IMR-90 (cell line): ENCODE measurements at regions not wholly inside any gene's neighbourhood (a gene's known extent, or its start where the extent isn't known, plus 50 kb on each side); places are given as distances from the start of the nearest gene placed in this dataset.

Experiments used
- ATAC-seq: fragments of 200-7000 bp; cut with Tn5 transposase; 2 replicates; pipeline ENCODE4 v1.9.1; 2020; ENCODE audit warnings: low read depth, mild to moderate bottlenecking, moderate library complexity
- BruUV-seq: library from RNA; stranded (reverse); fragments of 400-500 nt; replicated peaks from 2 replicates; lab custom pipeline; 2021; lab: Mats Ljungman, UMichigan
- CTCF ChIA-PET: fragments of 300-600 bp; formaldehyde crosslinking; extraction: SDS; loops from one replicate; lab custom pipeline; 2021; ENCODE audit warnings: antibody characterized with exemption; lab: Yijun Ruan, JAX
- POLR2A ChIA-PET: fragments of 300-600 bp; sonication (Branson Sonifier 250); formaldehyde crosslinking; loops from one replicate; lab custom pipeline; 2022; ENCODE audit warnings: antibody characterized with exemption; ENCODE audit not compliant: unreplicated experiment; lab: Charles Lee
- DNase-seq: peaks from one replicate; pipeline ENCODE4 v3.0.0; 2013
- H2AFZ ChIP-seq: replicated peaks from 2 replicates; pipeline ENCODE3; 2013; ENCODE audit warnings: low read length, mild to moderate bottlenecking; ENCODE audit not compliant: poor library complexity
- H2AK5ac ChIP-seq: 2 replicates; pipeline ENCODE4 v1.6.1; 2013; ENCODE audit warnings: low read depth, low read length, inconsistent platforms
- H2AK9ac ChIP-seq: replicated peaks from 2 replicates; pipeline ENCODE3; 2013; ENCODE audit warnings: mild to moderate bottlenecking, low read depth, low read length, moderate library complexity; ENCODE audit not compliant: poor library complexity
- H2BK120ac ChIP-seq: 2 replicates; pipeline ENCODE4 v1.6.1; 2013; ENCODE audit warnings: low read depth, low read length, inconsistent platforms
- H2BK15ac ChIP-seq: 3 replicates; pipeline ENCODE4 v1.6.1; 2013; ENCODE audit warnings: low read depth, low read length, inconsistent platforms
- H2BK20ac ChIP-seq: 2 replicates; pipeline ENCODE4 v1.6.1; 2013; ENCODE audit warnings: low read depth, mild to moderate bottlenecking, inconsistent platforms, low read length, moderate library complexity
- H2BK5ac ChIP-seq: 2 replicates; pipeline ENCODE4 v1.6.1; 2013; ENCODE audit warnings: mild to moderate bottlenecking, low read depth, low read length, inconsistent platforms; ENCODE audit not compliant: poor library complexity, severe bottlenecking
- H3K14ac ChIP-seq: replicated peaks from 2 replicates; pipeline ENCODE4 v1.6.1; 2013; ENCODE audit warnings: low read depth, low read length, inconsistent platforms
- H3K18ac ChIP-seq: 2 replicates; pipeline ENCODE4 v1.6.1; 2013; ENCODE audit warnings: low read depth, low read length, control low read depth
- H3K23ac ChIP-seq: 2 replicates; pipeline ENCODE4 v1.6.1; 2013; ENCODE audit warnings: low read depth, low read length, inconsistent platforms
- H3K27ac ChIP-seq: 2 replicates; pipeline ENCODE4 v1.5.1; 2013; ENCODE audit warnings: mild to moderate bottlenecking, control low read depth, low read length; ENCODE audit not compliant: insufficient read depth
- H3K27me3 ChIP-seq: 2 replicates; pipeline ENCODE4 v1.6.1; 2013; ENCODE audit warnings: low read length; ENCODE audit not compliant: control insufficient read depth, insufficient read depth
- H3K36me3 ChIP-seq: 2 replicates; pipeline ENCODE4 v1.6.1; 2013; ENCODE audit warnings: low read length, mixed read lengths; ENCODE audit not compliant: control insufficient read depth, insufficient read depth
- H3K4ac ChIP-seq: 2 replicates; pipeline ENCODE4 v1.6.1; 2013; ENCODE audit warnings: low read depth, low read length, inconsistent platforms
- H3K4me1 ChIP-seq: 2 replicates; pipeline ENCODE4 v1.6.1; 2013; ENCODE audit warnings: low read length, mixed read lengths; ENCODE audit not compliant: control insufficient read depth, insufficient read depth
- H3K4me2 ChIP-seq: 2 replicates; pipeline ENCODE4 v1.6.1; 2013; ENCODE audit warnings: low read depth, mild to moderate bottlenecking, control low read depth, low read length, moderate library complexity
- H3K4me3 ChIP-seq: 2 replicates; pipeline ENCODE4 v1.5.1; 2013; ENCODE audit warnings: low read depth, mild to moderate bottlenecking, control low read depth, low read length, moderate library complexity; ENCODE audit not compliant: insufficient read depth
- H3K56ac ChIP-seq: 2 replicates; pipeline ENCODE4 v1.6.1; 2013; ENCODE audit warnings: low read length, inconsistent platforms; ENCODE audit not compliant: insufficient read depth; ENCODE audit errors: extremely low read depth
- H3K79me1 ChIP-seq, 2 experiments: 2 replicates each; pipeline ENCODE4 v1.6.1; 2013; ENCODE audit warnings: low read length in 2 of 2, inconsistent platforms in 1 of 2, low read depth in 1 of 2
- H3K9ac ChIP-seq: 2 replicates; pipeline ENCODE4 v1.6.1; 2013; ENCODE audit warnings: low read depth, low read length, control low read depth
- H3K9me1 ChIP-seq: 2 replicates; pipeline ENCODE4 v1.6.1; 2013; ENCODE audit warnings: low read length, inconsistent platforms; ENCODE audit not compliant: insufficient read depth
- H3K9me3 ChIP-seq: 2 replicates; pipeline ENCODE4 v1.6.1; 2013; ENCODE audit warnings: low read length; ENCODE audit not compliant: control insufficient read depth, insufficient read depth
- H4K20me1 ChIP-seq: 2 replicates; pipeline ENCODE4 v1.6.1; 2013; ENCODE audit warnings: low read length, inconsistent platforms; ENCODE audit not compliant: insufficient read depth
- H4K5ac ChIP-seq: 2 replicates; pipeline ENCODE4 v1.6.1; 2013; ENCODE audit warnings: mild to moderate bottlenecking, low read depth, low read length, control low read depth
- H4K8ac ChIP-seq, 2 experiments: 2 replicates each; pipeline ENCODE4 v1.6.1; 2013; ENCODE audit warnings: low read depth in 2 of 2, low read length in 2 of 2, control low read depth in 1 of 2, inconsistent platforms in 1 of 2
- H4K91ac ChIP-seq: 2 replicates; pipeline ENCODE4 v1.6.1; 2013; ENCODE audit warnings: low read depth, low read length, inconsistent platforms; ENCODE audit not compliant: insufficient read depth
- BHLHE40 ChIP-seq: fragments of 150-350 bp; IDR thresholded peaks from 2 replicates; pipeline ENCODE4 v1.6.1; 2016; ENCODE audit warnings: mild to moderate bottlenecking, low read depth, low read length
- CEBPB ChIP-seq: IDR thresholded peaks from 2 replicates; pipeline ENCODE4 v1.6.1; 2012; ENCODE audit warnings: low read depth, low read length, improper control_type of control experiment
- CHD1 ChIP-seq: IDR thresholded peaks from 2 replicates; pipeline ENCODE4 v1.6.1; 2012; ENCODE audit warnings: low read depth, low read length, improper control_type of control experiment
- ELK1 ChIP-seq: fragments of 150-350 bp; IDR thresholded peaks from 2 replicates; pipeline ENCODE4 v1.6.1; 2016; ENCODE audit warnings: low read depth, mild to moderate bottlenecking, low read length, moderate library complexity, borderline replicate concordance
- FOS ChIP-seq: fragments of 150-350 bp; IDR thresholded peaks from 2 replicates; pipeline ENCODE4 v1.6.1; 2016; ENCODE audit warnings: low read depth, low read length
- MAFK ChIP-seq: IDR thresholded peaks from 2 replicates; pipeline ENCODE4 v1.6.1; 2012; ENCODE audit warnings: low read depth, low read length, improper control_type of control experiment
- MAZ ChIP-seq: IDR thresholded peaks from 2 replicates; pipeline ENCODE4 v1.6.1; 2012; ENCODE audit warnings: low read depth, mild to moderate bottlenecking, low read length, improper control_type of control experiment, moderate library complexity, borderline replicate concordance
- MXI1 ChIP-seq: IDR thresholded peaks from 2 replicates; pipeline ENCODE4 v1.6.1; 2012; ENCODE audit warnings: low read depth, mild to moderate bottlenecking, low read length, moderate library complexity, borderline replicate concordance
- NFE2L2 ChIP-seq: fragments of 150-350 bp; IDR thresholded peaks from 2 replicates; pipeline ENCODE4 v1.6.1; 2016; ENCODE audit warnings: low read depth, mild to moderate bottlenecking, low read length
- POLR2A ChIP-seq: IDR thresholded peaks from 2 replicates; pipeline ENCODE4 v1.6.1; 2012; ENCODE audit warnings: mild to moderate bottlenecking, low read depth, low read length
- RAD21 ChIP-seq: IDR thresholded peaks from 2 replicates; pipeline ENCODE4 v1.6.1; 2012; ENCODE audit warnings: low read length, improper control_type of control experiment
- RCOR1 ChIP-seq: IDR thresholded peaks from 2 replicates; pipeline ENCODE4 v1.6.1; 2012; ENCODE audit warnings: mild to moderate bottlenecking, low read length, improper control_type of control experiment; ENCODE audit not compliant: insufficient replicate concordance
- RFX5 ChIP-seq: IDR thresholded peaks from 2 replicates; pipeline ENCODE4 v1.8.0; 2012; ENCODE audit warnings: low read depth, mild to moderate bottlenecking, low read length, moderate library complexity
- USF2 ChIP-seq: fragments of 150-350 bp; IDR thresholded peaks from 2 replicates; pipeline ENCODE4 v1.6.1; 2017; ENCODE audit warnings: mild to moderate bottlenecking, antibody characterized with exemption, low read length, low read depth
- WGBS, 2 experiments: methylation state at CpG; one replicate each; pipeline versions ENCODE4 v1.1.5 to v1.1.7; 2013; ENCODE audit warnings: missing lambda C conversion rate in 2 of 2; ENCODE audit not compliant: insufficient read length in 1 of 2; ENCODE audit errors: extremely low coverage in 2 of 2; 5-methylcytosine and 5-hydroxymethylcytosine counted together
- dilution Hi-C: fragments of 300-500 bp; cut with HindIII; formaldehyde crosslinking; loops from one replicate; pipeline ENCODE4 v1.14.3; 2018; ENCODE audit warnings: low sequenced_read_pairs; ENCODE audit not compliant: unreplicated experiment
- in situ Hi-C: fragments of 300-500 bp; cut with MboI; formaldehyde crosslinking; loops from 3 replicates; pipeline ENCODE4 v1.14.3; 2019; ENCODE audit warnings: low sequenced_read_pairs, inconsistent platforms, mixed read lengths
- intact Hi-C: fragments of 100-400 bp; cut with micrococcal nuclease; formaldehyde crosslinking; loops from 2 replicates; pipeline ENCODE4 v1.10.0; 2022
- TF ChIP-seq, protein P1 (sequence below): conservative IDR thresholded peaks from 2 replicates; pipeline ENCODE4 v1.5.1; 2012; ENCODE audit warnings: mild to moderate bottlenecking, low read depth, low read length, improper control_type of control experiment

DNA sequence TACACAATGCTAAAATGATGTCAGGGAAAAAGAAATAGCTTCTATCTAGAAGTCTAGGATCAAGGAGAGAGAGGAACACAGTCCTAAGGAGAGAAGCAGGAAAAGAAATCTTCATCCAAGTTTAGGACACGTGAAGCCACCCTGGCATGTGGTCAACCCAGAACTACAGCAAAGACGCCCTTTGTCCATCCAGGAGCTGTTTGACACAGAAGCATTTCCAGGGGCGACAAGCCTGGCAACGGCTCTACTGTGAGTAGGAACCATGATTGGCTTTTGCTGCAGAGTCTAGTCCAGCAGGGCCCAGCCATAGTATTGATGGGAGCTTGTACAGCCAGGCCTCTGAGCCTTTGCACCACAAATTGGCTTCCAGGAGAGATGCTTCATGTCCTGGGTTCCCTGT, 185.4 kb upstream of the RPL38 start:
- Histone ChIP-seq H3K4me2 (no peak overlapping the region), H2BK5ac (no peak overlapping the region), H4K91ac (no peak overlapping the region), H2BK15ac (no peak overlapping the region), H3K27me3 (no peaks in the 10 kb centered on the region), H3K14ac (no peak overlapping the region), H3K18ac (no peak overlapping the region), H2AK5ac (no peak overlapping the region), H2BK120ac (no peak overlapping the region), H3K9me1 (no peaks in the 10 kb centered on the region), H3K4ac (no peak overlapping the region), H4K8ac (no peak overlapping the region), H2AFZ (no peak overlapping the region), H4K5ac (no peak overlapping the region), H4K20me1 (no peaks in the 10 kb centered on the region), H3K4me3 (no peak overlapping the region), H3K4me1 (no peaks in the 10 kb centered on the region), H2AK9ac (no peak overlapping the region), H3K9ac (no peak overlapping the region), H3K23ac (no peak overlapping the region), H2BK20ac (no peak overlapping the region), H3K79me1 (no peaks in the 10 kb centered on the region), H3K36me3 (no peaks in the 10 kb centered on the region), H3K9me3 (peaks cover 20% of the 10 kb centered on the region), H3K56ac (no peak overlapping the region), H3K27ac (no peak overlapping the region)
- BruUV-seq: no TSS peak
- TF ChIP-seq NFE2L2: no peak
- no peak for TF ChIP-seq MXI1
- TF ChIP-seq ELK1: no peak
- TF ChIP-seq RCOR1: no peak
- TF ChIP-seq USF2: no peak
- TF ChIP-seq RFX5: no peak
- no peak for TF ChIP-seq MAFK
- no peak for TF ChIP-seq BHLHE40
- TF ChIP-seq, protein P1, sequence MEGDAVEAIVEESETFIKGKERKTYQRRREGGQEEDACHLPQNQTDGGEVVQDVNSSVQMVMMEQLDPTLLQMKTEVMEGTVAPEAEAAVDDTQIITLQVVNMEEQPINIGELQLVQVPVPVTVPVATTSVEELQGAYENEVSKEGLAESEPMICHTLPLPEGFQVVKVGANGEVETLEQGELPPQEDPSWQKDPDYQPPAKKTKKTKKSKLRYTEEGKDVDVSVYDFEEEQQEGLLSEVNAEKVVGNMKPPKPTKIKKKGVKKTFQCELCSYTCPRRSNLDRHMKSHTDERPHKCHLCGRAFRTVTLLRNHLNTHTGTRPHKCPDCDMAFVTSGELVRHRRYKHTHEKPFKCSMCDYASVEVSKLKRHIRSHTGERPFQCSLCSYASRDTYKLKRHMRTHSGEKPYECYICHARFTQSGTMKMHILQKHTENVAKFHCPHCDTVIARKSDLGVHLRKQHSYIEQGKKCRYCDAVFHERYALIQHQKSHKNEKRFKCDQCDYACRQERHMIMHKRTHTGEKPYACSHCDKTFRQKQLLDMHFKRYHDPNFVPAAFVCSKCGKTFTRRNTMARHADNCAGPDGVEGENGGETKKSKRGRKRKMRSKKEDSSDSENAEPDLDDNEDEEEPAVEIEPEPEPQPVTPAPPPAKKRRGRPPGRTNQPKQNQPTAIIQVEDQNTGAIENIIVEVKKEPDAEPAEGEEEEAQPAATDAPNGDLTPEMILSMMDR: no peak
- no peak for TF ChIP-seq CHD1
- TF ChIP-seq POLR2A: no peak
- TF ChIP-seq RAD21: no peak
- TF ChIP-seq CEBPB: no peak
- TF ChIP-seq MAZ: no peak
- TF ChIP-seq FOS: no peak
- ChIA-PET CTCF (no interaction called here), POLR2A (no interaction called here)
- dilution Hi-C loops: no loop called here
- ATAC-seq (no peak), DNase-seq (no peak)
- in situ Hi-C loops: no loop called here
- intact Hi-C loops: no loop called here
- 50% methylated on average over 2 of the region's 4 CpGs; no CpG with 5 or more reads in 1 of the 2 experiments for WGBS, 2 experiments
